HL-60 (cell line): ENCODE measurements at regions not wholly inside any gene's neighbourhood (a gene's known extent, or its start where the extent isn't known, plus 50 kb on each side); places are given as distances from the start of the nearest gene placed in this dataset.

ENCODE experiments used
- GABPA ChIP-seq: IDR thresholded peaks from 2 replicates; pipeline ENCODE4 v1.6.1; 2012; ENCODE audit warnings: low read depth
- TF ChIP-seq, protein P1 (sequence below): IDR thresholded peaks from one replicate; pipeline ENCODE4 v1.5.1; 2011; ENCODE audit warnings: low read length, control low read depth, inconsistent platforms; ENCODE audit not compliant: insufficient read depth

DNA sequence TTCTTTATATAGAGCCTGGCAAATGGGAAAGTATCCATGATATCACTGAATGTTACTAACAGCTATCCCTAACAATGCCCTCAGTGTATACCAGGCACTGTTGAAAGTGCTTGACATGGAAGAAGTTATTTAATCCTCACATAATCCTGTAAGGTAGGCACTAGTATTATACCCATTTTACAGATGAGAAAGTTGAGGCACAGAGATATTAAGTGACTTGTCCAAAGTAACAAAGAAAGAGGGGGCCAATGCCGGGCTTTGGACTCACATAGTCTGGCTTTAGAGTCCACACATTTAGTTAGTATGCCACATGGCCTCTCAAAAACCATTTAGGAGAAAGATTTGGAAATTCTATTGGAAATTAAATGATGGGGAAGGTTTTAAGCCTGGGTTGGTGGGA lies 220.8 kb upstream of the PLET1 start:
- TF ChIP-seq, protein P1, sequence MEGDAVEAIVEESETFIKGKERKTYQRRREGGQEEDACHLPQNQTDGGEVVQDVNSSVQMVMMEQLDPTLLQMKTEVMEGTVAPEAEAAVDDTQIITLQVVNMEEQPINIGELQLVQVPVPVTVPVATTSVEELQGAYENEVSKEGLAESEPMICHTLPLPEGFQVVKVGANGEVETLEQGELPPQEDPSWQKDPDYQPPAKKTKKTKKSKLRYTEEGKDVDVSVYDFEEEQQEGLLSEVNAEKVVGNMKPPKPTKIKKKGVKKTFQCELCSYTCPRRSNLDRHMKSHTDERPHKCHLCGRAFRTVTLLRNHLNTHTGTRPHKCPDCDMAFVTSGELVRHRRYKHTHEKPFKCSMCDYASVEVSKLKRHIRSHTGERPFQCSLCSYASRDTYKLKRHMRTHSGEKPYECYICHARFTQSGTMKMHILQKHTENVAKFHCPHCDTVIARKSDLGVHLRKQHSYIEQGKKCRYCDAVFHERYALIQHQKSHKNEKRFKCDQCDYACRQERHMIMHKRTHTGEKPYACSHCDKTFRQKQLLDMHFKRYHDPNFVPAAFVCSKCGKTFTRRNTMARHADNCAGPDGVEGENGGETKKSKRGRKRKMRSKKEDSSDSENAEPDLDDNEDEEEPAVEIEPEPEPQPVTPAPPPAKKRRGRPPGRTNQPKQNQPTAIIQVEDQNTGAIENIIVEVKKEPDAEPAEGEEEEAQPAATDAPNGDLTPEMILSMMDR = no peak
- no peak for TF ChIP-seq GABPA
